ENCODE measurements at regions not wholly inside any gene's neighbourhood (a gene's known extent, or its start where the extent isn't known, plus 50 kb on each side); places are given as distances from the start of the nearest gene placed in this dataset.

DNA sequence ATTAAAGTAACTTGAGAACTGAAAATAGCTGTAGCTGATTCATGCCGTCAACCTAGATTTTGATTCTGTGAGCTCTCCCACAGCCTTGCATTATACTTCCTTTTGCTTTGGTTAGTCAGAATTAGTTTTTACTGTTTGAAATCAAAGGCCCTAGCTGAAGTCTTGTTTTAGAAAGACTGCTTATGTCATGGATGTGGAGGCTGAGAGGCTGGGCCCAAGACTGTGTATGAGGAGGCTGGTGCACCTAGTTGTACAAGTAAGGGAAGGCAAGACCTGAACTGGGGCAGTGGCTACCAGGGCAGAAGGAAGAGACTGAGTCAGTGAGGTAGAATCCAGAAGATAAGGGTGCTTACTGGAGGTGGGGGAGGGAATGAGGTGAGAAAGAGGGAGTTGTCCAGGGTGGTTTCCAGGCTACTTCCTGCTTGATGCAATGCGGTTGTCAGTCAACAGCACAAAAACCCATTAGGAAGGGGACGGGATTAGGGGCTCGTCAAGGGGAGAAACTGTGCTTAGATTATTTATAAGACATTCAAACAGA, 76.2 kb upstream of the PAGE3 start:
- H3K27ac ChIP-seq (ENCODE audit: low read depth, low read length): no peak overlapping the region
- H3K27me3 ChIP-seq (ENCODE audit: control insufficient read depth, low read length): no peaks in the 10 kb centered on the region
- no peak overlapping the region for H3K4me2 ChIP-seq (ENCODE audit: low read length)
- no peaks in the 10 kb centered on the region for H3K4me1 ChIP-seq (ENCODE audit: control insufficient read depth, low read length)
- H3K9me3 ChIP-seq (ENCODE audit: control insufficient read depth, insufficient read depth, low read length): no peaks in the 10 kb centered on the region
- no peaks in the 10 kb centered on the region for H3F3A ChIP-seq (ENCODE audit: control insufficient read depth, insufficient read depth)
- TF ChIP-seq, protein P1, sequence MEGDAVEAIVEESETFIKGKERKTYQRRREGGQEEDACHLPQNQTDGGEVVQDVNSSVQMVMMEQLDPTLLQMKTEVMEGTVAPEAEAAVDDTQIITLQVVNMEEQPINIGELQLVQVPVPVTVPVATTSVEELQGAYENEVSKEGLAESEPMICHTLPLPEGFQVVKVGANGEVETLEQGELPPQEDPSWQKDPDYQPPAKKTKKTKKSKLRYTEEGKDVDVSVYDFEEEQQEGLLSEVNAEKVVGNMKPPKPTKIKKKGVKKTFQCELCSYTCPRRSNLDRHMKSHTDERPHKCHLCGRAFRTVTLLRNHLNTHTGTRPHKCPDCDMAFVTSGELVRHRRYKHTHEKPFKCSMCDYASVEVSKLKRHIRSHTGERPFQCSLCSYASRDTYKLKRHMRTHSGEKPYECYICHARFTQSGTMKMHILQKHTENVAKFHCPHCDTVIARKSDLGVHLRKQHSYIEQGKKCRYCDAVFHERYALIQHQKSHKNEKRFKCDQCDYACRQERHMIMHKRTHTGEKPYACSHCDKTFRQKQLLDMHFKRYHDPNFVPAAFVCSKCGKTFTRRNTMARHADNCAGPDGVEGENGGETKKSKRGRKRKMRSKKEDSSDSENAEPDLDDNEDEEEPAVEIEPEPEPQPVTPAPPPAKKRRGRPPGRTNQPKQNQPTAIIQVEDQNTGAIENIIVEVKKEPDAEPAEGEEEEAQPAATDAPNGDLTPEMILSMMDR (IDR thresholded peaks at IDR 0.05; ENCODE audit: low read depth, low read length, poor library complexity, severe bottlenecking): no peak
- TF ChIP-seq EZH2phosphoT487 (IDR thresholded peaks at IDR 0.05; ENCODE audit: borderline replicate concordance, low read length): no peak
- no peak overlapping the region for H3K4me3 ChIP-seq (ENCODE audit: low read length)
- no peaks in the 10 kb centered on the region for H3K79me2 ChIP-seq (ENCODE audit: control insufficient read depth, low read length)
- no peaks in the 10 kb centered on the region for H4K20me1 ChIP-seq (ENCODE audit: control insufficient read depth, insufficient read depth, low read depth, low read length)
- no peaks in the 10 kb centered on the region for H3K36me3 ChIP-seq (ENCODE audit: control insufficient read depth, low read length)
- no peaks in the 10 kb centered on the region for H3K9me2 ChIP-seq (replicated peaks; ENCODE audit: control insufficient read depth, low read length)

DNA sequence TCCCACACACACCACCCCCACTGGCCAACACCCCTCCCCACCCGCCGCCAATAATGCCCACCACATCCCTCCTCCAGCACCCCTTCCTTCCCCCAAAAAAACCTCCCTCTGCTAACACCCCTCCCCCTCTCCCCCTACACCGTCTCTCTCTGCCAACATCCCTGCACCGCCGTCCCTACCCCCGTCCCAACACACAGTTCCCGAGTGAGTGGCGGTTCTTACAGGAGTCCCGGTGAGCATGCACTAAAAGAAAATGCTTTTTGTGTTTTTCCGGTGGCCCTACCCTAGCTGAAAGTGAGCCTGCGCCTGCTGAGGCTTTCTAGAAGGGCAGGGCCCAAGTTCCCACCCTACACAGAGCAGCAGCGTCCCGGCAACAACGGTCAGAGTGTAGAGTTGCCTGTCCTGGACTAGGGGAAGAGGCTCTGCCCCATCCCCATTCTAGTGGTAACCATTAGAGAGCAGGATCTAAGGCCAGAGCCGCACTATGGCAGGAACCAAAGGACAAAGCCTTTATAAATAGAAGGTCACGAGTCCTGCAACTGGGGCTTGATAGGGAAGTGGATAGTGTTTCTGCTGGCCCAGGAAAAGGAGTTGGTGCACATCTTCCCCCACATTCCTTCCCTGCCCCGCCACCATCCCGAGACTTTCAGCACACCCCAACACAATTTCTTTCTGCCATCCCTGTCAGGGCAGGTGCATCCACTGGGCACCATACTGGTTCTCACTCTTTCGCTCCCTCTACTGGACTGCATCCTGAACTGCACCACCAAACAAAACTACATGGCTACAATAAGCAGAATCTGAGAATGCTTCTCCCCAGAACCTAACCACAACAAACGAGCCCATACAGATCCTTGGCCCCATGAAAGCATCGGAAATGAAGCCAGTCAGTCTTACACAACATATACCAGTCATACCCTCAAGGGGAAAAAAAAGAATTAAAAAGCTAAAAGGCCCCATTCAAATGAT, 78.1 kb upstream of the PAGE3 start:
- Histone ChIP-seq H3K27me3 (ENCODE audit: control insufficient read depth, low read length) (no peaks in the 10 kb centered on the region), H3K79me2 (ENCODE audit: control insufficient read depth, low read length) (no peaks in the 10 kb centered on the region), H3K4me1 (ENCODE audit: control insufficient read depth, low read length) (no peaks in the 10 kb centered on the region), H3K36me3 (ENCODE audit: control insufficient read depth, low read length) (no peaks in the 10 kb centered on the region), H3K4me2 (ENCODE audit: low read length) (no peak overlapping the region), H3K4me3 (ENCODE audit: low read length) (no peak overlapping the region), H3K9me3 (ENCODE audit: control insufficient read depth, insufficient read depth, low read length) (no peaks in the 10 kb centered on the region), H4K20me1 (ENCODE audit: control insufficient read depth, insufficient read depth, low read depth, low read length) (no peaks in the 10 kb centered on the region), H3K9me2 (replicated peaks; ENCODE audit: control insufficient read depth, low read length) (no peaks in the 10 kb centered on the region), H3F3A (ENCODE audit: control insufficient read depth, insufficient read depth) (no peaks in the 10 kb centered on the region), H3K27ac (ENCODE audit: low read depth, low read length) (no peak overlapping the region)
- TF ChIP-seq EZH2phosphoT487 (IDR thresholded peaks at IDR 0.05; ENCODE audit: borderline replicate concordance, low read length): no peak
- TF ChIP-seq, protein P1 (IDR thresholded peaks at IDR 0.05; ENCODE audit: low read depth, low read length, poor library complexity, severe bottlenecking): peak; percentile 61

DNA sequence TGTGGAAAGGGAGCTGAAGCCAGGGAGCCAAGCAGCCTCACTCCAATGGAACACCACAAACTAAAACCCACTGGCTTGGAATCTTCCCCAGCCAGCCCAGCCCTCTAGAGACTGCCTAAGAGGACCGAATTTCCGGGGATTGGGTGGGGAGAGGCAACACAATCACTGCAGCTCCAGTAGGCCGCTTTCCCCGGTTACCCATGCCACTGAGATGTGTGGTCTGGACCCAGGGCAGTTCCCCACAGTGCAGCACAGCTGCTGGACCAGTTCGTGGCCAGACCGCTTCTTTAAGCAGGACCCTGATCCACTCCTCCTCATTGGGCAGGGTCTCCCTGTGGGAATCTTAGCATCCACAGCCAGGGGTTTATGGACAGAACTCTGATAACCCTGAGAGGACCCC, 91.9 kb upstream of the PAGE3 start:
- no peaks in the 10 kb centered on the region for H3K36me3 ChIP-seq (ENCODE audit: control insufficient read depth, low read length)
- H3K79me2 ChIP-seq (ENCODE audit: control insufficient read depth, low read length): no peaks in the 10 kb centered on the region
- H3K4me2 ChIP-seq (ENCODE audit: low read length): no peak overlapping the region
- no peaks in the 10 kb centered on the region for H3K9me2 ChIP-seq (replicated peaks; ENCODE audit: control insufficient read depth, low read length)
- no peak for TF ChIP-seq EZH2phosphoT487 (IDR thresholded peaks at IDR 0.05; ENCODE audit: borderline replicate concordance, low read length)
- TF ChIP-seq, protein P1 (IDR thresholded peaks at IDR 0.05; ENCODE audit: low read depth, low read length, poor library complexity, severe bottlenecking): no peak
- no peak overlapping the region for H3K4me3 ChIP-seq (ENCODE audit: low read length)
- H3K27me3 ChIP-seq (ENCODE audit: control insufficient read depth, low read length): no peaks in the 10 kb centered on the region
- H3F3A ChIP-seq (ENCODE audit: control insufficient read depth, insufficient read depth): no peaks in the 10 kb centered on the region
- H3K4me1 ChIP-seq (ENCODE audit: control insufficient read depth, low read length): no peaks in the 10 kb centered on the region
- H3K27ac ChIP-seq (ENCODE audit: low read depth, low read length): no peak overlapping the region
- no peaks in the 10 kb centered on the region for H4K20me1 ChIP-seq (ENCODE audit: control insufficient read depth, insufficient read depth, low read depth, low read length)
- H3K9me3 ChIP-seq (ENCODE audit: control insufficient read depth, insufficient read depth, low read length): no peaks in the 10 kb centered on the region

Measured in DOHH2 (cell line).